HepG2 (cell line): ENCODE measurements at regions not wholly inside any gene's neighbourhood (a gene's known extent, or its start where the extent isn't known, plus 50 kb on each side); places are given as distances from the start of the nearest gene placed in this dataset.

Experiments used
- ATAC-seq: fragments of 200-7000 bp; cut with Tn5 transposase; 3 replicates; pipeline ENCODE4 v1.9.1; 2020; ENCODE audit warnings: mild to moderate bottlenecking, moderate library complexity
- BruUV-seq: library from RNA; stranded (reverse); fragments of 400-500 nt; replicated peaks from 2 replicates; lab custom pipeline; 2021; lab: Mats Ljungman, UMichigan
- CTCF ChIA-PET: fragments of 300-600 bp; formaldehyde crosslinking; extraction: SDS; loops from one replicate; lab custom pipeline; 2021; ENCODE audit warnings: low total read pairs, inconsistent platforms, low intra/inter-chr PET ratio; lab: Yijun Ruan, JAX
- POLR2A ChIA-PET: fragments of 350-600 bp; sonication (Branson Sonifier 250); formaldehyde crosslinking; loops from one replicate; lab custom pipeline; 2020; ENCODE audit warnings: antibody characterized with exemption, inconsistent platforms; lab: Yijun Ruan, JAX
- DNase-seq: peaks from one replicate; pipeline ENCODE4 v3.0.0-alpha.2; 2015; ENCODE audit warnings: low spot score
- FAIRE-seq: peaks from 3 replicates; lab custom pipeline; 2011; peaks lifted over from hg19 to GRCh38; lab: Jason Lieb, UNC
- H2AFZ ChIP-seq: one replicate; pipeline ENCODE4 v1.6.1; 2011; ENCODE audit warnings: low read length, inconsistent platforms
- H3K27ac ChIP-seq: fragments of 300-600 bp; 3 replicates; pipeline ENCODE4 v1.8.0; 2011; ENCODE audit warnings: mixed run types, mild to moderate bottlenecking, mixed read lengths, low read length, inconsistent platforms; ENCODE audit not compliant: insufficient read depth; ENCODE audit errors: extremely low read length
- H3K27me3 ChIP-seq, 2 experiments: fragments of 200-600 bp in 1 of 2; 2 replicates in 1 of 2; 3 replicates in 1 of 2; pipeline versions ENCODE4 v1.6.0 to v1.8.0; 2011; ENCODE audit warnings: low read length in 2 of 2, mild to moderate bottlenecking in 2 of 2, moderate library complexity in 2 of 2, inconsistent platforms in 1 of 2; ENCODE audit not compliant: insufficient read depth in 2 of 2, control insufficient read depth in 1 of 2
- H3K36me3 ChIP-seq, 2 experiments: fragments of 200-600 bp in 1 of 2; replicated peaks in 1 of 2; 2 replicates in 1 of 2; 3 replicates in 1 of 2; pipeline versions ENCODE4 v1.5.1 to v1.8.0; 2011; ENCODE audit warnings: low read length in 2 of 2, inconsistent platforms in 1 of 2; ENCODE audit not compliant: insufficient read depth in 2 of 2, control insufficient read depth in 1 of 2
- H3K4me1 ChIP-seq: 2 replicates; pipeline ENCODE4 v1.5.1; 2012; ENCODE audit warnings: low read length, inconsistent platforms; ENCODE audit not compliant: insufficient read depth
- H3K4me2 ChIP-seq: 2 replicates; pipeline ENCODE4 v1.6.0; 2011; ENCODE audit warnings: low read depth, low read length, inconsistent platforms
- H3K4me3 ChIP-seq, 3 experiments: fragments of 200-600 bp in 1 of 3; sonication (generic), shearing (Covaris generic) in 1 of 3; replicated peaks in 1 of 3; 2 replicates each; pipeline ENCODE4 v1.5.1; 2011 to 2016; ENCODE audit warnings: low read length in 3 of 3, inconsistent platforms in 2 of 3, low read depth in 2 of 3, mild to moderate bottlenecking in 2 of 3, control low read depth in 1 of 3, mixed read lengths in 1 of 3; ENCODE audit not compliant: insufficient read depth in 1 of 3
- H3K79me2 ChIP-seq: one replicate; pipeline ENCODE4 v1.6.1; 2011; ENCODE audit warnings: low read length, inconsistent platforms; ENCODE audit not compliant: insufficient read depth
- H3K9ac ChIP-seq: 2 replicates; pipeline ENCODE4 v1.6.0; 2011; ENCODE audit warnings: mild to moderate bottlenecking, low read depth, low read length, inconsistent platforms; ENCODE audit not compliant: insufficient read depth
- H3K9me3 ChIP-seq: 2 replicates; pipeline ENCODE4 v1.5.1; 2012; ENCODE audit warnings: mild to moderate bottlenecking, low read length
- H4K20me1 ChIP-seq: 2 replicates; pipeline ENCODE4 v1.6.0; 2011; ENCODE audit warnings: inconsistent platforms, mild to moderate bottlenecking, low read length, moderate library complexity; ENCODE audit not compliant: insufficient read depth
- FOXA1 ChIP-seq, 2 experiments: fragments of 450-650 bp in 1 of 2; sonication (generic) in 1 of 2; formaldehyde crosslinking in 1 of 2; IDR thresholded peaks; 2 replicates each; pipeline versions ENCODE4 v1.4.0 to v1.6.1; 2016 to 2020; ENCODE audit warnings: missing genetic modification reagents in 1 of 2
- FOXA3 ChIP-seq: IDR thresholded peaks from 2 replicates; pipeline ENCODE4 v1.6.1; 2016; ENCODE audit warnings: missing genetic modification reagents, missing compliant biosample characterization
- GATAD1 ChIP-seq: IDR thresholded peaks from 2 replicates; pipeline ENCODE4 v1.6.1; 2016; ENCODE audit warnings: missing genetic modification reagents, missing compliant biosample characterization
- HES4 ChIP-seq: sonication (generic); formaldehyde crosslinking; IDR thresholded peaks from 2 replicates; pipeline ENCODE4 v1.9.0; 2021; ENCODE audit warnings: mild to moderate bottlenecking, missing genetic modification reagents, borderline replicate concordance
- JUN ChIP-seq: sonication (generic); formaldehyde crosslinking; IDR thresholded peaks from 2 replicates; pipeline ENCODE4 v1.4.0; 2020; ENCODE audit warnings: mild to moderate bottlenecking, missing genetic modification reagents
- KAT8 ChIP-seq: IDR thresholded peaks from 2 replicates; pipeline ENCODE4 v1.6.1; 2016; ENCODE audit warnings: missing genetic modification reagents, missing compliant biosample characterization
- MXD4 ChIP-seq: IDR thresholded peaks from 2 replicates; pipeline ENCODE4 v1.6.1; 2016; ENCODE audit warnings: mild to moderate bottlenecking, missing biosample characterization, missing genetic modification reagents
- NFE2 ChIP-seq: sonication (generic); formaldehyde crosslinking; IDR thresholded peaks from 2 replicates; pipeline ENCODE4 v1.4.0; 2020; ENCODE audit warnings: missing genetic modification reagents
- NFIC ChIP-seq: IDR thresholded peaks from 2 replicates; pipeline ENCODE4 v1.6.1; 2012; ENCODE audit warnings: mild to moderate bottlenecking, low read length, inconsistent platforms
- NR2F2 ChIP-seq: IDR thresholded peaks from 2 replicates; pipeline ENCODE4 v1.6.1; 2012; ENCODE audit warnings: low read depth, inconsistent platforms, borderline replicate concordance
- ONECUT2 ChIP-seq: sonication (generic); formaldehyde crosslinking; IDR thresholded peaks from 2 replicates; pipeline ENCODE4 v1.4.0; 2020; ENCODE audit warnings: missing genetic modification reagents
- PCBP1 ChIP-seq: fragments of 200-400 bp; formaldehyde crosslinking; IDR thresholded peaks from 2 replicates; pipeline ENCODE4 v1.6.1; 2017; ENCODE audit warnings: mild to moderate bottlenecking, low read depth, low read length, borderline replicate concordance
- SCMH1 ChIP-seq: sonication (generic); formaldehyde crosslinking; IDR thresholded peaks from 2 replicates; pipeline ENCODE4 v1.9.0; 2021; ENCODE audit warnings: missing genetic modification reagents, mild to moderate bottlenecking, borderline replicate concordance
- SOX5 ChIP-seq: IDR thresholded peaks from 2 replicates; pipeline ENCODE4 v1.6.1; 2016; ENCODE audit warnings: borderline replicate concordance
- SUZ12 ChIP-seq: fragments of 150-350 bp; IDR thresholded peaks from 2 replicates; pipeline ENCODE4 v1.6.1; 2014; ENCODE audit warnings: low read depth, low read length
- THAP11 ChIP-seq: IDR thresholded peaks from 2 replicates; pipeline ENCODE4 v1.6.1; 2016; ENCODE audit warnings: missing biosample characterization, missing genetic modification reagents
- ZBTB3 ChIP-seq: sonication (generic); formaldehyde crosslinking; IDR thresholded peaks from 2 replicates; pipeline ENCODE4 v1.4.0; 2020; ENCODE audit warnings: low read depth, mild to moderate bottlenecking, moderate library complexity, missing genetic modification reagents, borderline replicate concordance
- ZNF331 ChIP-seq: sonication (generic); formaldehyde crosslinking; IDR thresholded peaks from 2 replicates; pipeline ENCODE4 v1.4.0; 2020; ENCODE audit warnings: missing genetic modification reagents
- ZNF607 ChIP-seq: sonication (generic); formaldehyde crosslinking; IDR thresholded peaks from 2 replicates; pipeline ENCODE4 v1.5.1; 2020; ENCODE audit warnings: missing genetic modification reagents, mild to moderate bottlenecking, borderline replicate concordance
- ZNF644 ChIP-seq: IDR thresholded peaks from 2 replicates; pipeline ENCODE4 v1.6.1; 2016; ENCODE audit warnings: low read depth
- ZNF891 ChIP-seq: sonication (generic); formaldehyde crosslinking; IDR thresholded peaks from 2 replicates; pipeline ENCODE4 v1.5.0; 2020; ENCODE audit warnings: mild to moderate bottlenecking, missing genetic modification reagents
- ZSCAN9 ChIP-seq: IDR thresholded peaks from 2 replicates; pipeline ENCODE4 v1.6.1; 2016; ENCODE audit warnings: borderline replicate concordance
- WGBS: methylation state at CpG from one replicate; pipeline ENCODE4 v1.1.6; 2017; ENCODE audit warnings: low lambda C conversion rate; 5-methylcytosine and 5-hydroxymethylcytosine counted together
- in situ Hi-C: cut with HindIII; loops from 2 replicates; pipeline ENCODE4 v1.10.0; 2017; ENCODE audit warnings: low pct_unique_long_range_greater_than_20kb; ENCODE audit not compliant: extremely low pct_ligation_motif_present
- intact Hi-C: fragments of 100-400 bp; cut with micrococcal nuclease; formaldehyde crosslinking; loops from one replicate; pipeline ENCODE4 v1.10.0; 2022; ENCODE audit not compliant: unreplicated experiment
- TF ChIP-seq, protein P1 (sequence below): sonication (generic); formaldehyde crosslinking; IDR thresholded peaks from 2 replicates; pipeline ENCODE4 v1.4.0; 2020; ENCODE audit warnings: mild to moderate bottlenecking, missing genetic modification reagents
- TF ChIP-seq, protein P2 (sequence below): sonication (generic); formaldehyde crosslinking; IDR thresholded peaks from 2 replicates; pipeline ENCODE4 v1.4.0; 2020; ENCODE audit warnings: missing genetic modification reagents
- TF ChIP-seq, protein P3 (sequence below): sonication (generic); formaldehyde crosslinking; IDR thresholded peaks from 2 replicates; pipeline ENCODE4 v1.5.0; 2020; ENCODE audit warnings: missing genetic modification reagents
- TF ChIP-seq, protein P4 (sequence below): sonication (generic); formaldehyde crosslinking; IDR thresholded peaks from 2 replicates; pipeline ENCODE4 v1.8.0; 2022; ENCODE audit warnings: mild to moderate bottlenecking, missing genetic modification reagents, borderline replicate concordance

DNA sequence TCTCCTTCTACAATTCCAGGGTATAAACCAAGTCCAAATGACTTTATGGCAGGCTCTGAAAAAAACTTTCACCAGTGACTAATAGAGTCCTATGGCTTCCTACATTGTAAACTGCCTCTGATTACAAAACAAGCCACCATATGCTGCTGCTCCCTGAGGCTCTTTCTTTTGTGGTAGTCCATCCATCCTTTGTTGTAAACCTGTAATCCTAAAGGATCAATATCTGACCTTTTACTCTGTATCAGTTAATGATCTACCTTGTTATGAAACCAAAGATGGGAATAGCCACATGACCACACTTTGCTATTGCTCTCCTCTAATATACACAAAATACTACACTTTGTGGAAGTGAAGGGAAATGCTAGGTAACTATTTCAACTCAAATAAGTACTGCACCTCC, 434.7 kb upstream of the AGTR1 start (continued):
- TF ChIP-seq, protein P1, sequence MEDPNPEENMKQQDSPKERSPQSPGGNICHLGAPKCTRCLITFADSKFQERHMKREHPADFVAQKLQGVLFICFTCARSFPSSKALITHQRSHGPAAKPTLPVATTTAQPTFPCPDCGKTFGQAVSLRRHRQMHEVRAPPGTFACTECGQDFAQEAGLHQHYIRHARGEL (CRISPR knock-in tag), result no peak
- TF ChIP-seq SCMH1 (CRISPR knock-in tag) (no peak), ZNF331 (peak; percentile 51; the same call in 1 of the 2 replicates), ONECUT2 (peak; percentile 79), KAT8 (CRISPR knock-in tag) (peak; percentile 37; the same call in 1 of the 2 replicates), MXD4 (no peak), ZNF644 (CRISPR knock-in tag) (peak; percentile 76; the same call in 1 of the 2 replicates), NFE2 (CRISPR knock-in tag) (no peak), NR2F2 (peak; percentile 84), THAP11 (0 out of 2 replicates have a peak, but pooled peaks have one; percentile 17), PCBP1 (no peak), SUZ12 (no peak), ZNF607 (CRISPR knock-in tag) (no peak), FOXA3 (CRISPR knock-in tag) (peak; percentile 40; the same call in 1 of the 2 replicates), ZNF891 (no peak)
- TF ChIP-seq, protein P2, sequence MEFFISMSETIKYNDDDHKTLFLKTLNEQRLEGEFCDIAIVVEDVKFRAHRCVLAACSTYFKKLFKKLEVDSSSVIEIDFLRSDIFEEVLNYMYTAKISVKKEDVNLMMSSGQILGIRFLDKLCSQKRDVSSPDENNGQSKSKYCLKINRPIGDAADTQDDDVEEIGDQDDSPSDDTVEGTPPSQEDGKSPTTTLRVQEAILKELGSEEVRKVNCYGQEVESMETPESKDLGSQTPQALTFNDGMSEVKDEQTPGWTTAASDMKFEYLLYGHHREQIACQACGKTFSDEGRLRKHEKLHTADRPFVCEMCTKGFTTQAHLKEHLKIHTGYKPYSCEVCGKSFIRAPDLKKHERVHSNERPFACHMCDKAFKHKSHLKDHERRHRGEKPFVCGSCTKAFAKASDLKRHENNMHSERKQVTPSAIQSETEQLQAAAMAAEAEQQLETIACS (CRISPR knock-in tag), result no peak

DNA sequence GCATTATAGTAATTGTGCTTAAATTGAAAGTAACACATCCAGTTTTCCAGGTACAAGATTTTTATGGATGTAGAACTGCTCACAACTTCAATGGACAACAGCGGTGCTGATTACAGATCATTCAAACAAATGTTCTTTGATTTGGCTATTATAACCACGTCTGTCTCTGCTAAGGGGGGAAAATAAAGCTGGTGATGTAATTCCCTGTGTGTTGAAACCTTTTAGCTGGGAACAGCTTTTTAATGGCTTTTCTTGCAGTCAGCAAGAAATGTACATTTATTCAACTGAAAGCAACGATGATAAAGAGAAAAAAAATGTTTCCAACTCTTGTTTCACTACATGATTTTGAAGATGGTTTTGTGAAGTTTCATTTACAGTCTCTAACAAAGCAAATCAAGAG, 431.9 kb upstream of the AGTR1 start:
- POLR2A ChIA-PET, result no interaction called here
- Histone ChIP-seq H3K4me2 (no peak overlapping the region), H3K36me3 (no peaks in the 10 kb centered on the region), H3K4me1 (peaks cover 14% of the 10 kb centered on the region), H2AFZ (no peak overlapping the region), H3K4me3 (no peak overlapping the region), H3K79me2 (no peaks in the 10 kb centered on the region), H3K9me3 (no peaks in the 10 kb centered on the region), H4K20me1 (no peaks in the 10 kb centered on the region), H3K27me3 (no peaks in the 10 kb centered on the region), H3K9ac (no peak overlapping the region), H3K27ac (no peak overlapping the region)
- CTCF ChIA-PET, result no interaction called here
- in situ Hi-C loops (no loop called here), intact Hi-C loops (no loop called here)
- no peak for ATAC-seq
- WGBS, result 12% methylated on average over 3 of the region's 3 CpGs
- DNase-seq, result no peak
- FAIRE-seq, result no peak
- BruUV-seq, result no TSS peak
- TF ChIP-seq ZBTB3 (no peak), NFIC (no peak), HES4 (CRISPR knock-in tag) (no peak), FOXA1 (IDR thresholded peaks at IDR 0.05) (no peak), FOXA1 (CRISPR knock-in tag; IDR thresholded peaks at IDR 0.05) (no peak), GATAD1 (no peak), ZSCAN9 (no peak), JUN (CRISPR knock-in tag) (no peak), SOX5 (no peak)
- TF ChIP-seq, protein P3, sequence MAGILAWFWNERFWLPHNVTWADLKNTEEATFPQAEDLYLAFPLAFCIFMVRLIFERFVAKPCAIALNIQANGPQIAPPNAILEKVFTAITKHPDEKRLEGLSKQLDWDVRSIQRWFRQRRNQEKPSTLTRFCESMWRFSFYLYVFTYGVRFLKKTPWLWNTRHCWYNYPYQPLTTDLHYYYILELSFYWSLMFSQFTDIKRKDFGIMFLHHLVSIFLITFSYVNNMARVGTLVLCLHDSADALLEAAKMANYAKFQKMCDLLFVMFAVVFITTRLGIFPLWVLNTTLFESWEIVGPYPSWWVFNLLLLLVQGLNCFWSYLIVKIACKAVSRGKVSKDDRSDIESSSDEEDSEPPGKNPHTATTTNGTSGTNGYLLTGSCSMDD, result no peak
- TF ChIP-seq, protein P4, sequence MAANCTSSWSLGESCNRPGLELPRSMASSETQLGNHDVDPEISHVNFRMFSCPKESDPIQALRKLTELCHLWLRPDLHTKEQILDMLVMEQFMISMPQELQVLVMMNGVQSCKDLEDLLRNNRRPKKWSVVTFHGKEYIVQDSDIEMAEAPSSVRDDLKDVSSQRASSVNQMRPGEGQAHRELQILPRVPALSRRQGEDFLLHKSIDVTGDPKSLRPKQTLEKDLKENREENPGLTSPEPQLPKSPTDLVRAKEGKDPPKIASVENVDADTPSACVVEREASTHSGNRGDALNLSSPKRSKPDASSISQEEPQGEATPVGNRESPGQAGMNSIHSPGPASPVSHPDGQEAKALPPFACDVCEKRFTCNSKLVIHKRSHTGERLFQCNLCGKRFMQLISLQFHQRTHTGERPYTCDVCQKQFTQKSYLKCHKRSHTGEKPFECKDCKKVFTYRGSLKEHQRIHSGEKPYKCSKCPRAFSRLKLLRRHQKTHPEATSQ (CRISPR knock-in tag), result no peak
